Caco-2 (cell line): ENCODE measurements at regions not wholly inside any gene's neighbourhood (a gene's known extent, or its start where the extent isn't known, plus 50 kb on each side); places are given as distances from the start of the nearest gene placed in this dataset.

Experiments
- BruUV-seq: library from RNA; stranded (reverse); fragments of 400-500 nt; replicated peaks from 2 replicates; lab custom pipeline; 2021; lab: Mats Ljungman, UMichigan
- CTCF ChIA-PET: fragments of 300-600 bp; sonication (Branson Sonifier 250); formaldehyde crosslinking; loops from one replicate; lab custom pipeline; 2022; ENCODE audit warnings: antibody characterized with exemption; lab: Charles Lee
- POLR2A ChIA-PET: fragments of 300-600 bp; sonication (Branson Sonifier 250); formaldehyde crosslinking; loops from one replicate; lab custom pipeline; 2022; ENCODE audit warnings: antibody characterized with exemption; lab: Charles Lee
- DNase-seq, 2 experiments: peaks; one replicate each; pipeline versions ENCODE4 v3.0.0 to v3.0.0-alpha.2; 2020 to 2022
- H3K27me3 ChIP-seq: replicated peaks from 2 replicates; pipeline ENCODE4 v1.6.0; 2011; ENCODE audit warnings: low read length; ENCODE audit not compliant: control insufficient read depth, insufficient read depth
- H3K36me3 ChIP-seq: 2 replicates; pipeline ENCODE4 v1.5.1; 2011; ENCODE audit warnings: low read length; ENCODE audit not compliant: control insufficient read depth, insufficient read depth
- H3K4me1 ChIP-seq: fragments of 250-450 bp; sonication (Bioruptor Pico); 2 replicates; pipeline ENCODE4 v1.5.1; 2020; ENCODE audit warnings: mild to moderate bottlenecking
- H3K4me3 ChIP-seq: 2 replicates; pipeline ENCODE4 v1.5.1; 2011; ENCODE audit warnings: low read depth, mild to moderate bottlenecking, control low read depth, low read length
- H3K9me3 ChIP-seq: fragments of 250-450 bp; sonication (Bioruptor Pico); 2 replicates; pipeline ENCODE4 v1.5.1; 2020; ENCODE audit warnings: mild to moderate bottlenecking, moderate library complexity
- H3K27ac Mint-ChIP-seq: one replicate; pipeline ENCODE4 v1.8.0; 2022; ENCODE audit warnings: mixed read lengths; ENCODE audit not compliant: unreplicated experiment
- H3K27me3 Mint-ChIP-seq: one replicate; pipeline ENCODE4 v1.8.0; 2022; ENCODE audit warnings: mixed read lengths; ENCODE audit not compliant: insufficient read depth, unreplicated experiment
- H3K36me3 Mint-ChIP-seq: one replicate; pipeline ENCODE4 v1.8.0; 2022; ENCODE audit warnings: mild to moderate bottlenecking, mixed read lengths; ENCODE audit not compliant: insufficient read depth, unreplicated experiment
- H3K4me1 Mint-ChIP-seq: one replicate; pipeline ENCODE4 v1.8.0; 2022; ENCODE audit warnings: low read depth, mixed read lengths; ENCODE audit not compliant: unreplicated experiment
- H3K4me3 Mint-ChIP-seq: one replicate; pipeline ENCODE4 v1.8.0; 2022; ENCODE audit warnings: mild to moderate bottlenecking, moderate library complexity, mixed read lengths; ENCODE audit not compliant: unreplicated experiment
- H3K9me3 Mint-ChIP-seq: one replicate; pipeline ENCODE4 v1.8.0; 2022; ENCODE audit warnings: mixed read lengths; ENCODE audit not compliant: unreplicated experiment
- intact Hi-C: fragments of 100-400 bp; cut with micrococcal nuclease; formaldehyde crosslinking; loops from one replicate; pipeline ENCODE4 v1.10.0; 2022; ENCODE audit not compliant: unreplicated experiment
- TF ChIP-seq, protein P1 (sequence below), 2 experiments: fragments of 200-600 bp in 1 of 2; IDR thresholded peaks; 1 replicate in 1 of 2; 2 replicates in 1 of 2; pipeline versions ENCODE4 v1.5.1 to v1.8.0; 2011 to 2022; ENCODE audit warnings: antibody characterized with exemption in 1 of 2, control low read depth in 1 of 2, inconsistent platforms in 1 of 2, low read depth in 1 of 2, low read length in 1 of 2, mild to moderate bottlenecking in 1 of 2, moderate library complexity in 1 of 2; ENCODE audit not compliant: insufficient read depth in 1 of 2, severe bottlenecking in 1 of 2, unreplicated experiment in 1 of 2

- no peak overlapping the region for H3K4me3 Mint-ChIP-seq
- no peaks in the 10 kb centered on the region for H3K4me1 Mint-ChIP-seq
- Histone ChIP-seq H3K9me3 (no peaks in the 10 kb centered on the region), H3K27me3 (no peaks in the 10 kb centered on the region), H3K4me1 (no peaks in the 10 kb centered on the region), H3K4me3 (no peak overlapping the region), H3K36me3 (no peaks in the 10 kb centered on the region)
- no peak overlapping the region for H3K27ac Mint-ChIP-seq
- H3K27me3 Mint-ChIP-seq = no peaks in the 10 kb centered on the region
- H3K36me3 Mint-ChIP-seq = peaks cover 5% of the 10 kb centered on the region
- no peak for DNase-seq
- BruUV-seq = no TSS peak
- H3K9me3 Mint-ChIP-seq = no peaks in the 10 kb centered on the region
- intact Hi-C loops = no loop called here
- POLR2A ChIA-PET = no interaction called here
- TF ChIP-seq, protein P1, sequence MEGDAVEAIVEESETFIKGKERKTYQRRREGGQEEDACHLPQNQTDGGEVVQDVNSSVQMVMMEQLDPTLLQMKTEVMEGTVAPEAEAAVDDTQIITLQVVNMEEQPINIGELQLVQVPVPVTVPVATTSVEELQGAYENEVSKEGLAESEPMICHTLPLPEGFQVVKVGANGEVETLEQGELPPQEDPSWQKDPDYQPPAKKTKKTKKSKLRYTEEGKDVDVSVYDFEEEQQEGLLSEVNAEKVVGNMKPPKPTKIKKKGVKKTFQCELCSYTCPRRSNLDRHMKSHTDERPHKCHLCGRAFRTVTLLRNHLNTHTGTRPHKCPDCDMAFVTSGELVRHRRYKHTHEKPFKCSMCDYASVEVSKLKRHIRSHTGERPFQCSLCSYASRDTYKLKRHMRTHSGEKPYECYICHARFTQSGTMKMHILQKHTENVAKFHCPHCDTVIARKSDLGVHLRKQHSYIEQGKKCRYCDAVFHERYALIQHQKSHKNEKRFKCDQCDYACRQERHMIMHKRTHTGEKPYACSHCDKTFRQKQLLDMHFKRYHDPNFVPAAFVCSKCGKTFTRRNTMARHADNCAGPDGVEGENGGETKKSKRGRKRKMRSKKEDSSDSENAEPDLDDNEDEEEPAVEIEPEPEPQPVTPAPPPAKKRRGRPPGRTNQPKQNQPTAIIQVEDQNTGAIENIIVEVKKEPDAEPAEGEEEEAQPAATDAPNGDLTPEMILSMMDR (IDR thresholded peaks at IDR 0.05; ENCODE audit: insufficient read depth in 1 of 2, low read depth in 1 of 2, low read length in 1 of 2, severe bottlenecking in 1 of 2, unreplicated experiment in 1 of 2) = no peak
- CTCF ChIA-PET = no interaction called here
Measured at GRCh38 chr4:14152834-14153519, 525.5 kb upstream of the BOD1L1 start.

- Mint-ChIP-seq H3K36me3 (peaks cover 5% of the 10 kb centered on the region), H3K27me3 (peaks cover 4% of the 10 kb centered on the region), H3K4me3 (no peak overlapping the region), H3K9me3 (no peaks in the 10 kb centered on the region), H3K27ac (no peak overlapping the region), H3K4me1 (no peaks in the 10 kb centered on the region)
- intact Hi-C loops = no loop called here
- CTCF ChIA-PET = no interaction called here
- POLR2A ChIA-PET = no interaction called here
- H3K4me1 ChIP-seq = no peaks in the 10 kb centered on the region
- H3K27me3 ChIP-seq = no peaks in the 10 kb centered on the region
- TF ChIP-seq, protein P1 (IDR thresholded peaks at IDR 0.05; ENCODE audit: insufficient read depth in 1 of 2, low read depth in 1 of 2, low read length in 1 of 2, severe bottlenecking in 1 of 2, unreplicated experiment in 1 of 2) = no peak
- H3K9me3 ChIP-seq = no peaks in the 10 kb centered on the region
- DNase-seq = no peak
- no TSS peak for BruUV-seq
- no peaks in the 10 kb centered on the region for H3K36me3 ChIP-seq
- no peak overlapping the region for H3K4me3 ChIP-seq
Measured at GRCh38 chr4:14155803-14156202, 528.3 kb upstream of the BOD1L1 start.

GRCh38 chr4:14157262-14157661 is 529.7 kb upstream of the BOD1L1 start:
- Histone ChIP-seq H3K4me1 (no peaks in the 10 kb centered on the region), H3K9me3 (no peaks in the 10 kb centered on the region), H3K4me3 (no peak overlapping the region), H3K36me3 (no peaks in the 10 kb centered on the region), H3K27me3 (no peaks in the 10 kb centered on the region)
- H3K4me1 Mint-ChIP-seq = no peaks in the 10 kb centered on the region
- ChIA-PET CTCF (no interaction called here), POLR2A (no interaction called here)
- no TSS peak for BruUV-seq
- DNase-seq = no peak
- peaks cover 5% of the 10 kb centered on the region for H3K36me3 Mint-ChIP-seq
- no peaks in the 10 kb centered on the region for H3K9me3 Mint-ChIP-seq
- H3K27me3 Mint-ChIP-seq = peaks cover 4% of the 10 kb centered on the region
- TF ChIP-seq, protein P1 (IDR thresholded peaks at IDR 0.05; ENCODE audit: insufficient read depth in 1 of 2, low read depth in 1 of 2, low read length in 1 of 2, severe bottlenecking in 1 of 2, unreplicated experiment in 1 of 2) = no peak
- H3K27ac Mint-ChIP-seq = no peak overlapping the region
- H3K4me3 Mint-ChIP-seq = no peak overlapping the region
- intact Hi-C loops = no loop called here
